Endothelial cell of umbilical vein (primary cell): ENCODE measurements at regions not wholly inside any gene's neighbourhood (a gene's known extent, or its start where the extent isn't known, plus 50 kb on each side); places are given as distances from the start of the nearest gene placed in this dataset.

Source experiments
- BruUV-seq: library from RNA; stranded (reverse); fragments of 400-500 nt; replicated peaks from 2 replicates; lab custom pipeline; 2021; lab: Mats Ljungman, UMichigan
- CTCF ChIA-PET: fragments of 300-600, 350-600 bp; sonication (Branson Sonifier 250); formaldehyde crosslinking; loops from one replicate; lab custom pipeline; 2021; ENCODE audit warnings: antibody characterized with exemption, inconsistent platforms; lab: Charles Lee
- POLR2A ChIA-PET: fragments of 300-600, 350-600 bp; sonication (Branson Sonifier 250); formaldehyde crosslinking; loops from one replicate; lab custom pipeline; 2021; ENCODE audit warnings: antibody characterized with exemption, inconsistent platforms; lab: Charles Lee
- DNase-seq: peaks from one replicate; pipeline ENCODE4 v3.0.0-alpha.2; 2011; ENCODE audit warnings: low read depth, low spot score
- FAIRE-seq: peaks from 2 replicates; lab custom pipeline; 2011; peaks lifted over from hg19 to GRCh38; lab: Jason Lieb, UNC
- H2AFZ ChIP-seq: 2 replicates; pipeline ENCODE4 v1.6.0; 2012; ENCODE audit warnings: low read depth, low read length, control low read depth, inconsistent platforms
- H3K27ac ChIP-seq: 2 replicates; pipeline ENCODE4 v1.5.1; 2011; ENCODE audit warnings: low read depth, mild to moderate bottlenecking, control low read depth, low read length, moderate library complexity; ENCODE audit not compliant: insufficient read depth
- H3K27me3 ChIP-seq, 2 experiments: 2 replicates each; pipeline versions ENCODE4 v1.6.0 to v1.6.1; 2011; ENCODE audit warnings: low read length in 2 of 2, mixed read lengths in 1 of 2; ENCODE audit not compliant: control insufficient read depth in 2 of 2, insufficient read depth in 2 of 2
- H3K36me3 ChIP-seq, 2 experiments: 2 replicates in 1 of 2; 3 replicates in 1 of 2; pipeline ENCODE4 v1.5.1; 2011; ENCODE audit warnings: low read length in 2 of 2, mild to moderate bottlenecking in 1 of 2, moderate library complexity in 1 of 2; ENCODE audit not compliant: control insufficient read depth in 2 of 2, insufficient read depth in 2 of 2; ENCODE audit errors: extremely low read depth in 1 of 2
- H3K4me1 ChIP-seq: 3 replicates; pipeline ENCODE4 v1.5.1; 2011; ENCODE audit warnings: mild to moderate bottlenecking, low read length; ENCODE audit not compliant: control insufficient read depth, insufficient read depth; ENCODE audit errors: extremely low read depth
- H3K4me2 ChIP-seq: 2 replicates; pipeline ENCODE4 v1.6.1; 2011; ENCODE audit warnings: low read length, control low read depth, mixed read lengths; ENCODE audit not compliant: insufficient read depth
- H3K4me3 ChIP-seq, 3 experiments: fragments of 200-600 bp in 1 of 3; sonication (generic), shearing (Covaris generic) in 1 of 3; replicated peaks in 1 of 3; 2 replicates each; pipeline ENCODE4 v1.5.1; 2011 to 2016; ENCODE audit warnings: control low read depth in 3 of 3, low read length in 3 of 3, mild to moderate bottlenecking in 2 of 3, inconsistent platforms in 1 of 3, low read depth in 1 of 3, moderate library complexity in 1 of 3; ENCODE audit not compliant: insufficient read depth in 1 of 3
- H3K79me2 ChIP-seq: 2 replicates; pipeline ENCODE4 v1.6.0; 2012; ENCODE audit warnings: low read length, inconsistent platforms; ENCODE audit not compliant: control insufficient read depth, insufficient read depth
- H3K9ac ChIP-seq: replicated peaks from 2 replicates; pipeline ENCODE3; 2011; ENCODE audit warnings: low read length, control low read depth; ENCODE audit not compliant: insufficient read depth; ENCODE audit errors: extremely low read depth
- H3K9me1 ChIP-seq: replicated peaks from 3 replicates; pipeline ENCODE4 v1.6.0; 2011; ENCODE audit warnings: mild to moderate bottlenecking, low read length; ENCODE audit not compliant: control insufficient read depth, insufficient read depth; ENCODE audit errors: extremely low read depth
- H3K9me3 ChIP-seq: replicated peaks from 2 replicates; pipeline ENCODE4 v1.5.1; 2012; ENCODE audit warnings: low read length, inconsistent platforms; ENCODE audit not compliant: control insufficient read depth, insufficient read depth
- H4K20me1 ChIP-seq: replicated peaks from 2 replicates; pipeline ENCODE3; 2011; ENCODE audit warnings: mild to moderate bottlenecking, low read length; ENCODE audit not compliant: control insufficient read depth, insufficient read depth; ENCODE audit errors: extremely low read depth
- EZH2 ChIP-seq: IDR thresholded peaks from 2 replicates; pipeline ENCODE4 v1.6.1; 2012; ENCODE audit warnings: borderline replicate concordance, low read depth, mild to moderate bottlenecking, moderate library complexity, low read length, inconsistent platforms; ENCODE audit not compliant: severe bottlenecking
- FOS ChIP-seq: IDR thresholded peaks from 2 replicates; pipeline ENCODE4 v1.6.1; 2011; ENCODE audit warnings: mild to moderate bottlenecking, low read length, moderate library complexity, borderline replicate concordance; ENCODE audit not compliant: insufficient read depth
- GATA2 ChIP-seq: IDR thresholded peaks from 2 replicates; pipeline ENCODE4 v1.7.0; 2011; ENCODE audit warnings: low read depth, mild to moderate bottlenecking, moderate library complexity, mixed read lengths, low read length; ENCODE audit not compliant: insufficient read length, insufficient read depth
- JUN ChIP-seq: IDR thresholded peaks from 2 replicates; pipeline ENCODE4 v1.6.1; 2011; ENCODE audit warnings: borderline replicate concordance, low read depth; ENCODE audit not compliant: insufficient read length, insufficient read depth
- MYC ChIP-seq: IDR thresholded peaks from one replicate; pipeline ENCODE4 v1.6.1; 2011; ENCODE audit warnings: mild to moderate bottlenecking, low read depth, low read length
- POLR2A ChIP-seq: IDR thresholded peaks from 2 replicates; pipeline ENCODE4 v1.6.1; 2012; ENCODE audit warnings: low read depth, mild to moderate bottlenecking, control low read depth, low read length
- POLR2AphosphoS5 ChIP-seq: IDR thresholded peaks from 2 replicates; pipeline ENCODE4 v1.6.1; 2012; ENCODE audit warnings: low read depth, mild to moderate bottlenecking, control low read depth, low read length, moderate library complexity; ENCODE audit not compliant: insufficient read depth
- dilution Hi-C: fragments of 300-500 bp; cut with MboI; formaldehyde crosslinking; loops from one replicate; pipeline ENCODE4 v1.15.0; 2019; ENCODE audit warnings: low sequenced_read_pairs; ENCODE audit not compliant: extremely low pct_ligation_motif_present
- intact Hi-C: fragments of 100-400 bp; cut with micrococcal nuclease; formaldehyde crosslinking; loops from one replicate; pipeline ENCODE4 v1.10.0; 2022
- TF ChIP-seq, protein P1 (sequence below), 2 donors: IDR thresholded peaks; 1 replicate in 1 of 2; 2 replicates in 1 of 2; pipeline ENCODE4 v1.5.1; 2011; ENCODE audit warnings: low read length in 2 of 2, mild to moderate bottlenecking in 2 of 2, moderate library complexity in 2 of 2, control low read depth in 1 of 2, inconsistent platforms in 1 of 2, low read depth in 1 of 2; ENCODE audit not compliant: insufficient read depth in 1 of 2; ENCODE audit errors: extremely low read depth in 1 of 2
- TF ChIP-seq, protein P2 (sequence below): IDR thresholded peaks from 2 replicates; pipeline ENCODE4 v1.6.1; 2011; ENCODE audit not compliant: insufficient read depth, insufficient read length

DNA sequence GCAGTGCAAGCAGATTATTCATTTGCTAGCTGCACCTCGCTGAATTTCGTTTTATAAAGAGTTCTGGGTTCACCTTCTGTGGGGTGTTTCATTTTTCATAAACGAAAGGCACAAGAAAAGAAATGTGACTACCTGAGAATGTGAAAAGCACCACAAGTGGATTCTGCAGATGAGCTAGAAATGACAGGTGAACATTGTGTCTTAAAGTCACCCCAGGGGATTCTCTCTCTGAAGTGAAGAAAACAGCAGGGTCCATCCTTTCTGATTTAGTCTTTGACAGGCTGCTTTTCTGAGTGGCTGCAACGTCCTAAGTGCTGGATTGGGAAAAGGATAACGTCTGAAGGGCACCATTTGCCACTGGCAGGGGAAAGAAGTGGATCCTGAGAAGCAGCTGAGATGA, 469.3 kb downstream of the SPATA31D1 start:
- Histone ChIP-seq H3K36me3 (no peaks in the 10 kb centered on the region), H3K27me3 (no peaks in the 10 kb centered on the region), H2AFZ (no peak overlapping the region), H4K20me1 (no peaks in the 10 kb centered on the region), H3K9ac (no peak overlapping the region), H3K9me3 (peaks cover 1% of the 10 kb centered on the region), H3K27ac (no peak overlapping the region), H3K4me1 (no peaks in the 10 kb centered on the region), H3K4me3 (no peak overlapping the region), H3K4me2 (no peak overlapping the region), H3K9me1 (no peaks in the 10 kb centered on the region), H3K79me2 (no peaks in the 10 kb centered on the region)
- ChIA-PET CTCF (no interaction called here), POLR2A (no interaction called here)
- intact Hi-C loops (no loop called here), dilution Hi-C loops (no loop called here)
- no peak for FAIRE-seq
- no peak for DNase-seq
- BruUV-seq = no TSS peak
- TF ChIP-seq POLR2AphosphoS5 (no peak), MYC (no peak), EZH2 (no peak), FOS (no peak), GATA2 (no peak), POLR2A (no peak), JUN (no peak)
- TF ChIP-seq, protein P1, sequence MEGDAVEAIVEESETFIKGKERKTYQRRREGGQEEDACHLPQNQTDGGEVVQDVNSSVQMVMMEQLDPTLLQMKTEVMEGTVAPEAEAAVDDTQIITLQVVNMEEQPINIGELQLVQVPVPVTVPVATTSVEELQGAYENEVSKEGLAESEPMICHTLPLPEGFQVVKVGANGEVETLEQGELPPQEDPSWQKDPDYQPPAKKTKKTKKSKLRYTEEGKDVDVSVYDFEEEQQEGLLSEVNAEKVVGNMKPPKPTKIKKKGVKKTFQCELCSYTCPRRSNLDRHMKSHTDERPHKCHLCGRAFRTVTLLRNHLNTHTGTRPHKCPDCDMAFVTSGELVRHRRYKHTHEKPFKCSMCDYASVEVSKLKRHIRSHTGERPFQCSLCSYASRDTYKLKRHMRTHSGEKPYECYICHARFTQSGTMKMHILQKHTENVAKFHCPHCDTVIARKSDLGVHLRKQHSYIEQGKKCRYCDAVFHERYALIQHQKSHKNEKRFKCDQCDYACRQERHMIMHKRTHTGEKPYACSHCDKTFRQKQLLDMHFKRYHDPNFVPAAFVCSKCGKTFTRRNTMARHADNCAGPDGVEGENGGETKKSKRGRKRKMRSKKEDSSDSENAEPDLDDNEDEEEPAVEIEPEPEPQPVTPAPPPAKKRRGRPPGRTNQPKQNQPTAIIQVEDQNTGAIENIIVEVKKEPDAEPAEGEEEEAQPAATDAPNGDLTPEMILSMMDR (IDR thresholded peaks at IDR 0.05; ENCODE audit: extremely low read depth in 1 of 2, insufficient read depth in 1 of 2, low read depth in 1 of 2, low read length in 2 of 2) = no peak
- TF ChIP-seq, protein P2, sequence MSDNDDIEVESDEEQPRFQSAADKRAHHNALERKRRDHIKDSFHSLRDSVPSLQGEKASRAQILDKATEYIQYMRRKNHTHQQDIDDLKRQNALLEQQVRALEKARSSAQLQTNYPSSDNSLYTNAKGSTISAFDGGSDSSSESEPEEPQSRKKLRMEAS = no peak
